ENCODE measurements at regions not wholly inside any gene's neighbourhood (a gene's known extent, or its start where the extent isn't known, plus 50 kb on each side); places are given as distances from the start of the nearest gene placed in this dataset.

GRCh38 chr12:13588574-13588973 is 392.0 kb downstream of the EMP1 start:
- Histone ChIP-seq H3K4me2 (ENCODE audit: low read depth, low read length) (no peak overlapping the region), H3K36me3 (ENCODE audit: control insufficient read depth, insufficient read depth, low read length) (no peaks in the 10 kb centered on the region), H3K79me1 (ENCODE audit: low read depth in 1 of 2, low read length in 2 of 2) (no peaks in the 10 kb centered on the region), H4K20me1 (ENCODE audit: insufficient read depth, low read length) (no peaks in the 10 kb centered on the region), H2BK15ac (ENCODE audit: low read depth, low read length) (no peak overlapping the region), H2AFZ (replicated peaks; ENCODE audit: low read length, poor library complexity) (no peak overlapping the region), H2BK120ac (ENCODE audit: low read depth, low read length) (no peak overlapping the region), H2AK9ac (replicated peaks; ENCODE audit: low read depth, low read length, poor library complexity) (no peak overlapping the region), H3K4ac (ENCODE audit: low read depth, low read length) (no peak overlapping the region), H3K4me3 (ENCODE audit: insufficient read depth, low read depth, low read length) (no peak overlapping the region), H3K14ac (replicated peaks; ENCODE audit: low read depth, low read length) (no peak overlapping the region), H2BK20ac (ENCODE audit: low read depth, low read length) (no peak overlapping the region), H3K9me1 (ENCODE audit: insufficient read depth, low read length) (no peaks in the 10 kb centered on the region), H3K18ac (ENCODE audit: low read depth, low read length) (no peak overlapping the region), H3K23ac (ENCODE audit: low read depth, low read length) (no peak overlapping the region), H3K56ac (ENCODE audit: extremely low read depth, insufficient read depth, low read length) (no peak overlapping the region), H4K5ac (ENCODE audit: low read depth, low read length) (no peak overlapping the region), H3K9ac (ENCODE audit: low read depth, low read length) (no peak overlapping the region), H3K4me1 (ENCODE audit: control insufficient read depth, insufficient read depth, low read length) (no peaks in the 10 kb centered on the region), H3K27ac (ENCODE audit: insufficient read depth, low read length) (no peak overlapping the region), H2AK5ac (ENCODE audit: low read depth, low read length) (no peak overlapping the region), H3K9me3 (ENCODE audit: control insufficient read depth, insufficient read depth, low read length) (no peaks in the 10 kb centered on the region), H4K91ac (ENCODE audit: insufficient read depth, low read depth, low read length) (no peak overlapping the region), H4K8ac (ENCODE audit: low read depth in 2 of 2, low read length in 2 of 2) (no peak overlapping the region), H3K27me3 (ENCODE audit: control insufficient read depth, insufficient read depth, low read length) (no peaks in the 10 kb centered on the region), H2BK5ac (ENCODE audit: low read depth, low read length, poor library complexity, severe bottlenecking) (no peak overlapping the region)
- dilution Hi-C loops (cut with HindIII; ENCODE audit: low sequenced_read_pairs, unreplicated experiment) (no loop called here), intact Hi-C loops (cut with micrococcal nuclease) (no loop called here), in situ Hi-C loops (cut with MboI; ENCODE audit: low sequenced_read_pairs) (no loop called here)
- POLR2A ChIA-PET (ENCODE audit: unreplicated experiment) = no interaction called here
- ATAC-seq (ENCODE audit: low read depth) (no peak), DNase-seq (no peak)
- whole genome bisulfite sequencing, 2 experiments (ENCODE audit: extremely low coverage in 2 of 2, insufficient read length in 1 of 2) = no CpG with 5 or more reads among the region's 4 CpGs
- CTCF ChIA-PET = no interaction called here
- no peak for TF ChIP-seq ELK1 (IDR thresholded peaks at IDR 0.05; ENCODE audit: borderline replicate concordance, low read depth, low read length)
- TF ChIP-seq USF2 (IDR thresholded peaks at IDR 0.05; ENCODE audit: low read depth, low read length) = no peak
- TF ChIP-seq RCOR1 (IDR thresholded peaks at IDR 0.05; ENCODE audit: insufficient replicate concordance, low read length) = no peak
- no peak for TF ChIP-seq FOS (IDR thresholded peaks at IDR 0.05; ENCODE audit: low read depth, low read length)
- TF ChIP-seq SMC3 (IDR thresholded peaks at IDR 0.05; ENCODE audit: low read depth, low read length) = no peak
- no peak for TF ChIP-seq MXI1 (IDR thresholded peaks at IDR 0.05; ENCODE audit: borderline replicate concordance, low read depth, low read length)
- no peak for TF ChIP-seq MAZ (IDR thresholded peaks at IDR 0.05; ENCODE audit: borderline replicate concordance, low read depth, low read length)
- no peak for TF ChIP-seq RFX5 (IDR thresholded peaks at IDR 0.05; ENCODE audit: low read depth, low read length)
- BruUV-seq (replicated peaks) = no TSS peak

Data from IMR-90 (cell line).